Ectodermal cell (in vitro differentiated cells): ENCODE measurements at regions not wholly inside any gene's neighbourhood (a gene's known extent, or its start where the extent isn't known, plus 50 kb on each side); places are given as distances from the start of the nearest gene placed in this dataset.
"Not testable (repeated sequence)": the region's sequence is repeated elsewhere in the genome, so short reads cannot be mapped to it uniquely, and the experiment has no call there.

Experiments used
- H3K27ac ChIP-seq: 2 replicates; pipeline ENCODE4 v1.7.0; 2013; ENCODE audit warnings: mild to moderate bottlenecking, low read depth, low read length; ENCODE audit not compliant: insufficient read depth, poor library complexity, severe bottlenecking
- H3K27me3 ChIP-seq: 2 replicates; pipeline ENCODE4 v1.7.0; 2013; ENCODE audit warnings: mild to moderate bottlenecking, low read length; ENCODE audit not compliant: insufficient read depth, control insufficient read depth, poor library complexity, severe bottlenecking
- H3K36me3 ChIP-seq: one replicate; pipeline ENCODE4 v1.7.0; 2013; ENCODE audit warnings: low read length; ENCODE audit not compliant: control insufficient read depth, insufficient read depth
- H3K4me1 ChIP-seq: one replicate; pipeline ENCODE4 v1.7.0; 2013; ENCODE audit warnings: low read length; ENCODE audit not compliant: control insufficient read depth, insufficient read depth
- H3K4me3 ChIP-seq: 2 replicates; pipeline ENCODE4 v1.7.0; 2013; ENCODE audit warnings: low read depth, low read length, control low read depth; ENCODE audit not compliant: insufficient read depth
- H3K9me3 ChIP-seq: 2 replicates; pipeline ENCODE4 v1.7.0; 2013; ENCODE audit warnings: mild to moderate bottlenecking, low read length, moderate library complexity; ENCODE audit not compliant: control insufficient read depth
- WGBS, 2 experiments: methylation state at CpG; one replicate each; pipeline ENCODE4 v1.1.7; 2013; ENCODE audit warnings: missing lambda C conversion rate in 2 of 2; 5-methylcytosine and 5-hydroxymethylcytosine counted together

GRCh38 chr9:102941868-102942267, 53.3 kb upstream of the CYLC2 start:
- 77 to 83% methylated on average over 4 of the region's 4 CpGs for WGBS, 2 experiments
- H3K4me3 ChIP-seq, result no peak overlapping the region
- peaks cover 8% of the 10 kb centered on the region for H3K9me3 ChIP-seq
- no peaks in the 10 kb centered on the region for H3K27me3 ChIP-seq
- H3K36me3 ChIP-seq, result no peaks in the 10 kb centered on the region
- H3K4me1 ChIP-seq, result no peaks in the 10 kb centered on the region
- no peak overlapping the region for H3K27ac ChIP-seq

- H3K27ac ChIP-seq, result no peak overlapping the region
- no peak overlapping the region for H3K4me3 ChIP-seq
- WGBS, 2 experiments, result 76 to 100% methylated on average over 1 of the region's 1 CpG
- H3K4me1 ChIP-seq, result no peaks in the 10 kb centered on the region
- H3K36me3 ChIP-seq, result no peaks in the 10 kb centered on the region
- no peaks in the 10 kb centered on the region for H3K27me3 ChIP-seq
- peaks cover 8% of the 10 kb centered on the region for H3K9me3 ChIP-seq
Observed at GRCh38 chr9:102922526-102922925, 72.6 kb upstream of the CYLC2 start.

GRCh38 chr9:102911185-102911584, 83.9 kb upstream of the CYLC2 start:
- Histone ChIP-seq H3K27ac (no peak overlapping the region), H3K9me3 (peaks cover 5% of the 10 kb centered on the region), H3K4me3 (no peak overlapping the region), H3K36me3 (no peaks in the 10 kb centered on the region), H3K27me3 (no peaks in the 10 kb centered on the region), H3K4me1 (no peaks in the 10 kb centered on the region)
- 41 to 53% methylated on average over 1 of the region's 2 CpGs for WGBS, 2 experiments

- not testable (repeated sequence) for H3K4me3 ChIP-seq, H3K27me3 ChIP-seq, H3K9me3 ChIP-seq, H3K36me3 ChIP-seq, H3K27ac ChIP-seq, H3K4me1 ChIP-seq
- 78 to 82% methylated on average over 8 of the region's 8 CpGs for WGBS, 2 experiments
Observed at GRCh38 chr9:102905795-102906194, 89.3 kb upstream of the CYLC2 start.

- Histone ChIP-seq H3K9me3 (peaks cover 2% of the 10 kb centered on the region), H3K27me3 (no peaks in the 10 kb centered on the region), H3K36me3 (no peaks in the 10 kb centered on the region), H3K4me1 (no peaks in the 10 kb centered on the region), H3K27ac (no peak overlapping the region), H3K4me3 (no peak overlapping the region)
- 94 to 100% methylated on average over 2 of the region's 2 CpGs for WGBS, 2 experiments
Observed at GRCh38 chr9:102892025-102892424, 103.1 kb upstream of the CYLC2 start.

GRCh38 chr9:102888747-102889146, 106.4 kb upstream of the CYLC2 start:
- H3K4me1 ChIP-seq, H3K27me3 ChIP-seq, H3K9me3 ChIP-seq, H3K27ac ChIP-seq, H3K36me3 ChIP-seq, H3K4me3 ChIP-seq: not testable (repeated sequence)
- 86 to 93% methylated on average over 5 of the region's 5 CpGs for WGBS, 2 experiments

- no peaks in the 10 kb centered on the region for H3K27me3 ChIP-seq
- H3K4me3 ChIP-seq, result no peak overlapping the region
- WGBS, 2 experiments, result 58 to 91% methylated on average over 2 of the region's 3 CpGs
- no peaks in the 10 kb centered on the region for H3K4me1 ChIP-seq
- H3K27ac ChIP-seq, result no peak overlapping the region
- H3K9me3 ChIP-seq, result no peaks in the 10 kb centered on the region
- H3K36me3 ChIP-seq, result no peaks in the 10 kb centered on the region
Observed at GRCh38 chr9:102875687-102876086, 119.4 kb upstream of the CYLC2 start.

GRCh38 chr9:102867488-102867887, 127.6 kb upstream of the CYLC2 start:
- Histone ChIP-seq H3K4me1 (no peaks in the 10 kb centered on the region), H3K9me3 (no peaks in the 10 kb centered on the region), H3K27me3 (no peaks in the 10 kb centered on the region), H3K36me3 (no peaks in the 10 kb centered on the region), H3K27ac (no peak overlapping the region), H3K4me3 (no peak overlapping the region)
- 63 to 70% methylated on average over 1 of the region's 1 CpG for WGBS, 2 experiments

GRCh38 chr9:102862478-102862877, 132.7 kb upstream of the CYLC2 start:
- 67 to 85% methylated on average over 1 of the region's 1 CpG for WGBS, 2 experiments
- H3K27ac ChIP-seq, result no peak overlapping the region
- H3K9me3 ChIP-seq, result peaks cover 5% of the 10 kb centered on the region
- no peaks in the 10 kb centered on the region for H3K27me3 ChIP-seq
- no peaks in the 10 kb centered on the region for H3K36me3 ChIP-seq
- no peaks in the 10 kb centered on the region for H3K4me1 ChIP-seq
- no peak overlapping the region for H3K4me3 ChIP-seq

- Histone ChIP-seq H3K9me3 (peaks cover 8% of the 10 kb centered on the region), H3K27me3 (no peaks in the 10 kb centered on the region), H3K4me3 (no peak overlapping the region), H3K27ac (no peak overlapping the region), H3K4me1 (no peaks in the 10 kb centered on the region), H3K36me3 (no peaks in the 10 kb centered on the region)
- whole genome bisulfite sequencing, 2 experiments, result 88 to 95% methylated on average over 1 to 2 of the region's 2 CpGs
Observed at GRCh38 chr9:102855641-102856040, 139.5 kb upstream of the CYLC2 start.

- 88 to 100% methylated on average over 1 of the region's 1 CpG for WGBS, 2 experiments
- no peaks in the 10 kb centered on the region for H3K4me1 ChIP-seq
- H3K9me3 ChIP-seq, result no peaks in the 10 kb centered on the region
- H3K27me3 ChIP-seq, result no peaks in the 10 kb centered on the region
- no peak overlapping the region for H3K27ac ChIP-seq
- no peak overlapping the region for H3K4me3 ChIP-seq
- no peaks in the 10 kb centered on the region for H3K36me3 ChIP-seq
Observed at GRCh38 chr9:102845827-102846371, 149.2 kb upstream of the CYLC2 start.
